GM12878 (cell line): ENCODE measurements at regions not wholly inside any gene's neighbourhood (a gene's known extent, or its start where the extent isn't known, plus 50 kb on each side); places are given as distances from the start of the nearest gene placed in this dataset.

Experiments
- EZH2 ChIP-seq: IDR thresholded peaks from 2 replicates; pipeline ENCODE4 v1.6.1; 2012; ENCODE audit warnings: low read depth, mild to moderate bottlenecking, control low read depth, inconsistent platforms, low read length, borderline replicate concordance; ENCODE audit not compliant: control insufficient read depth
- JUNB ChIP-seq: IDR thresholded peaks from 2 replicates; pipeline ENCODE4 v1.6.1; 2016; ENCODE audit warnings: antibody characterized with exemption, mild to moderate bottlenecking
- NR2F1 ChIP-seq: fragments of 450-650 bp; conservative IDR thresholded peaks from 2 replicates; pipeline ENCODE4 v1.6.1; 2017; ENCODE audit warnings: mild to moderate bottlenecking
- SREBF2 ChIP-seq: IDR thresholded peaks from 2 replicates; pipeline ENCODE4 v1.6.1; 2012; ENCODE audit warnings: mild to moderate bottlenecking, low read length
- TF ChIP-seq, protein P1 (sequence below), 3 experiments: IDR thresholded peaks in 2 of 3; conservative IDR thresholded peaks in 1 of 3; 2 replicates each; pipeline ENCODE4 v1.5.1; 2011; ENCODE audit warnings: low read depth in 3 of 3, low read length in 3 of 3, mild to moderate bottlenecking in 3 of 3, control low read depth in 2 of 3, moderate library complexity in 2 of 3, inconsistent platforms in 1 of 3, mixed read lengths in 1 of 3; ENCODE audit not compliant: control insufficient read depth in 2 of 3, insufficient read depth in 1 of 3; ENCODE audit errors: extremely low read depth in 1 of 3
- TF ChIP-seq, protein P2 (sequence below): fragments of 450-650 bp; IDR thresholded peaks from 2 replicates; pipeline ENCODE4 v1.6.1; 2017; ENCODE audit warnings: mild to moderate bottlenecking, moderate library complexity

DNA sequence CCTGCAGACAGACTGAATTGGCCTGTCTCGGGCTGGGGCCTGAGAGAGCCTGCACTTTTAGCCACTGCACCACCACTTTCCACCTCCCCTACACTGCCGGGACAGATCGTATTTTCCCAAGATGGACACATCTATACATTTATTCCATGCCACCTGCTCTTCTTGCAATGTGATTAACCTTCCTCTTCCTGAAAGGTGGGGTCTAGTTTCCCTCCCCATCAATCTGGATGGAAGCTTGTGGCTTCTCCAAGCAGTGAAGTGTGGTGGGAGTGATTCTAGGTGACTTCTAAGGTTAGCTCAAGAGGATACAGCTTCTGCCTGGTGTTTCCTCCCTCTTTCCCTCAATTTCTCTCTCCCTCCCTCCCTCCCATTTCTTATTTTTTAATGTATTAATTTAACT is 143.7 kb downstream of the GPCPD1 start:
- TF ChIP-seq SREBF2 (no peak), EZH2 (no peak), NR2F1 (no peak), JUNB (no peak)
- TF ChIP-seq, protein P1, sequence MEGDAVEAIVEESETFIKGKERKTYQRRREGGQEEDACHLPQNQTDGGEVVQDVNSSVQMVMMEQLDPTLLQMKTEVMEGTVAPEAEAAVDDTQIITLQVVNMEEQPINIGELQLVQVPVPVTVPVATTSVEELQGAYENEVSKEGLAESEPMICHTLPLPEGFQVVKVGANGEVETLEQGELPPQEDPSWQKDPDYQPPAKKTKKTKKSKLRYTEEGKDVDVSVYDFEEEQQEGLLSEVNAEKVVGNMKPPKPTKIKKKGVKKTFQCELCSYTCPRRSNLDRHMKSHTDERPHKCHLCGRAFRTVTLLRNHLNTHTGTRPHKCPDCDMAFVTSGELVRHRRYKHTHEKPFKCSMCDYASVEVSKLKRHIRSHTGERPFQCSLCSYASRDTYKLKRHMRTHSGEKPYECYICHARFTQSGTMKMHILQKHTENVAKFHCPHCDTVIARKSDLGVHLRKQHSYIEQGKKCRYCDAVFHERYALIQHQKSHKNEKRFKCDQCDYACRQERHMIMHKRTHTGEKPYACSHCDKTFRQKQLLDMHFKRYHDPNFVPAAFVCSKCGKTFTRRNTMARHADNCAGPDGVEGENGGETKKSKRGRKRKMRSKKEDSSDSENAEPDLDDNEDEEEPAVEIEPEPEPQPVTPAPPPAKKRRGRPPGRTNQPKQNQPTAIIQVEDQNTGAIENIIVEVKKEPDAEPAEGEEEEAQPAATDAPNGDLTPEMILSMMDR (IDR thresholded peaks at IDR 0.05 in 2 of 3, conservative IDR thresholded peaks at IDR 0.05 in 1 of 3; ENCODE audit: control insufficient read depth in 2 of 3, extremely low read depth in 1 of 3, insufficient read depth in 1 of 3, low read depth in 3 of 3, low read length in 3 of 3): no peak
- TF ChIP-seq, protein P2, sequence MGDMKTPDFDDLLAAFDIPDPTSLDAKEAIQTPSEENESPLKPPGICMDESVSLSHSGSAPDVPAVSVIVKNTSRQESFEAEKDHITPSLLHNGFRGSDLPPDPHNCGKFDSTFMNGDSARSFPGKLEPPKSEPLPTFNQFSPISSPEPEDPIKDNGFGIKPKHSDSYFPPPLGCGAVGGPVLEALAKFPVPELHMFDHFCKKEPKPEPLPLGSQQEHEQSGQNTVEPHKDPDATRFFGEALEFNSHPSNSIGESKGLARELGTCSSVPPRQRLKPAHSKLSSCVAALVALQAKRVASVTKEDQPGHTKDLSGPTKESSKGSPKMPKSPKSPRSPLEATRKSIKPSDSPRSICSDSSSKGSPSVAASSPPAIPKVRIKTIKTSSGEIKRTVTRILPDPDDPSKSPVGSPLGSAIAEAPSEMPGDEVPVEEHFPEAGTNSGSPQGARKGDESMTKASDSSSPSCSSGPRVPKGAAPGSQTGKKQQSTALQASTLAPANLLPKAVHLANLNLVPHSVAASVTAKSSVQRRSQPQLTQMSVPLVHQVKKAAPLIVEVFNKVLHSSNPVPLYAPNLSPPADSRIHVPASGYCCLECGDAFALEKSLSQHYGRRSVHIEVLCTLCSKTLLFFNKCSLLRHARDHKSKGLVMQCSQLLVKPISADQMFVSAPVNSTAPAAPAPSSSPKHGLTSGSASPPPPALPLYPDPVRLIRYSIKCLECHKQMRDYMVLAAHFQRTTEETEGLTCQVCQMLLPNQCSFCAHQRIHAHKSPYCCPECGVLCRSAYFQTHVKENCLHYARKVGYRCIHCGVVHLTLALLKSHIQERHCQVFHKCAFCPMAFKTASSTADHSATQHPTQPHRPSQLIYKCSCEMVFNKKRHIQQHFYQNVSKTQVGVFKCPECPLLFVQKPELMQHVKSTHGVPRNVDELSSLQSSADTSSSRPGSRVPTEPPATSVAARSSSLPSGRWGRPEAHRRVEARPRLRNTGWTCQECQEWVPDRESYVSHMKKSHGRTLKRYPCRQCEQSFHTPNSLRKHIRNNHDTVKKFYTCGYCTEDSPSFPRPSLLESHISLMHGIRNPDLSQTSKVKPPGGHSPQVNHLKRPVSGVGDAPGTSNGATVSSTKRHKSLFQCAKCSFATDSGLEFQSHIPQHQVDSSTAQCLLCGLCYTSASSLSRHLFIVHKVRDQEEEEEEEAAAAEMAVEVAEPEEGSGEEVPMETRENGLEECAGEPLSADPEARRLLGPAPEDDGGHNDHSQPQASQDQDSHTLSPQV: no peak
